GM19099 (cell line): ENCODE measurements at regions not wholly inside any gene's neighbourhood (a gene's known extent, or its start where the extent isn't known, plus 50 kb on each side); places are given as distances from the start of the nearest gene placed in this dataset.

ENCODE experiments used
- POLR2A ChIP-seq: IDR thresholded peaks from 3 replicates; pipeline ENCODE4 v1.6.1; 2011; ENCODE audit warnings: low read depth; ENCODE audit not compliant: insufficient read length; ENCODE audit errors: extremely low read depth

- TF ChIP-seq POLR2A, result no peak
Observed at GRCh38 chr13:44184740-44185139, 188.9 kb upstream of the SERP2 start.

- TF ChIP-seq POLR2A, result no peak
Observed at GRCh38 chr13:44188257-44188656, 185.4 kb upstream of the SERP2 start.

GRCh38 chr13:44189085-44189484 is 184.5 kb upstream of the SERP2 start:
- TF ChIP-seq POLR2A, result no peak

GRCh38 chr13:44191103-44191502 is 182.5 kb upstream of the SERP2 start:
- TF ChIP-seq POLR2A, result no peak

GRCh38 chr13:44191504-44192171 is 182.0 kb upstream of the SERP2 start:
- TF ChIP-seq POLR2A, result no peak

GRCh38 chr13:44193731-44194130 is 179.9 kb upstream of the SERP2 start:
- TF ChIP-seq POLR2A, result no peak

- TF ChIP-seq POLR2A, result no peak
Observed at GRCh38 chr13:44195245-44195644, 178.4 kb upstream of the SERP2 start.

- TF ChIP-seq POLR2A, result no peak
Observed at GRCh38 chr13:44196196-44196751, 177.3 kb upstream of the SERP2 start.

GRCh38 chr13:44197791-44198770 is 175.5 kb upstream of the SERP2 start:
- no peak for TF ChIP-seq POLR2A

- no peak for TF ChIP-seq POLR2A
Observed at GRCh38 chr13:44198826-44199225, 174.8 kb upstream of the SERP2 start.

GRCh38 chr13:44199627-44200207 is 173.9 kb upstream of the SERP2 start:
- no peak for TF ChIP-seq POLR2A

- no peak for TF ChIP-seq POLR2A
Observed at GRCh38 chr13:44206434-44206833, 167.2 kb upstream of the SERP2 start.

- no peak for TF ChIP-seq POLR2A
Observed at GRCh38 chr13:44207476-44207875, 166.1 kb upstream of the SERP2 start.

- no peak for TF ChIP-seq POLR2A
Observed at GRCh38 chr13:44210525-44210924, 163.1 kb upstream of the SERP2 start.

GRCh38 chr13:44211286-44211685 is 162.3 kb upstream of the SERP2 start:
- no peak for TF ChIP-seq POLR2A

GRCh38 chr13:44211704-44212346 is 161.8 kb upstream of the SERP2 start:
- TF ChIP-seq POLR2A, result no peak
